ENCODE measurements at regions not wholly inside any gene's neighbourhood (a gene's known extent, or its start where the extent isn't known, plus 50 kb on each side); places are given as distances from the start of the nearest gene placed in this dataset.
"Not testable (repeated sequence)": the region's sequence is repeated elsewhere in the genome, so short reads cannot be mapped to it uniquely, and the experiment has no call there.

DNA sequence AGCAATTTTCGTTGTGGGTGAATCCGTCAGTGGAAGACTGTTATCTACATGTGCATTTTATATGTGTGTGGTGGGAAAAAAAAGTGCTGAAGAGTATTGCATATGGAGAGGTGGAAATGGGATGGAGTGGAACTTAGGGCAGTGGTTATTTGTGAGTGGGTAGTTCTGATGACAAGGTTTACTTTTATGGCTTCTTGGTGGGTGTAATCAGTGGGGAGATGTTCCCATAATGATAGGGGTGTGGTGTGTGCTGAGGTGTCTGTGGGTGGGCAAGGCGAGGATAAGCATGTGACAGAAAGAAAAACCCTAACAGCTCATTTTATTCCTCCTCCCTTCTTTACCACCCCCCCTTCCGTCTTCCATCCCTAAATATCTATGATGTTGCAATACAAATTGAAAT lies 288.1 kb downstream of the NUF2 start:
- H3K4me3 ChIP-seq (ENCODE audit: low read length) = no peak overlapping the region
- no peak for DNase-seq (ENCODE audit: low read depth)
- TF ChIP-seq, protein P1, sequence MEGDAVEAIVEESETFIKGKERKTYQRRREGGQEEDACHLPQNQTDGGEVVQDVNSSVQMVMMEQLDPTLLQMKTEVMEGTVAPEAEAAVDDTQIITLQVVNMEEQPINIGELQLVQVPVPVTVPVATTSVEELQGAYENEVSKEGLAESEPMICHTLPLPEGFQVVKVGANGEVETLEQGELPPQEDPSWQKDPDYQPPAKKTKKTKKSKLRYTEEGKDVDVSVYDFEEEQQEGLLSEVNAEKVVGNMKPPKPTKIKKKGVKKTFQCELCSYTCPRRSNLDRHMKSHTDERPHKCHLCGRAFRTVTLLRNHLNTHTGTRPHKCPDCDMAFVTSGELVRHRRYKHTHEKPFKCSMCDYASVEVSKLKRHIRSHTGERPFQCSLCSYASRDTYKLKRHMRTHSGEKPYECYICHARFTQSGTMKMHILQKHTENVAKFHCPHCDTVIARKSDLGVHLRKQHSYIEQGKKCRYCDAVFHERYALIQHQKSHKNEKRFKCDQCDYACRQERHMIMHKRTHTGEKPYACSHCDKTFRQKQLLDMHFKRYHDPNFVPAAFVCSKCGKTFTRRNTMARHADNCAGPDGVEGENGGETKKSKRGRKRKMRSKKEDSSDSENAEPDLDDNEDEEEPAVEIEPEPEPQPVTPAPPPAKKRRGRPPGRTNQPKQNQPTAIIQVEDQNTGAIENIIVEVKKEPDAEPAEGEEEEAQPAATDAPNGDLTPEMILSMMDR (IDR thresholded peaks at IDR 0.05; ENCODE audit: insufficient read depth, low read depth, low read length, missing control alignments) = no peak

DNA sequence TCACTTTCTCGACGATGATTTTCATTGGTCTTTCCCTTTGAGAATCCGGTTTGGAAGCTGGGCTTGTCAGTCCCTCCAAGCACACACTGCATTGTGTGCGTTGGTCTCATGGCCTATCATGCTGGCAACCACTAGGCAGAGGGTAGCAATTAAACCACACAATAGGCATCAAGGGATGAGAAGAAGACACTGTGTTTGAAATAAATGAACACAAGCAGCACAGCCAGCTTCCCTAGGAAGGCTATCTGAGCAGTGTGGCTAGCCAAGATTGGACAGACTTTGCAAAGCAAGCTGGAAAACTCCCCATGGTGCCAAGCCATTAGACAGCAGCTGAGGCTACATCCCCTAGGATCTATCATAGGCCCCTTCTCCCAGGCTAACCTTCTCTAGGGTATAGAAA lies 288.7 kb downstream of the NUF2 start:
- TF ChIP-seq, protein P1 (IDR thresholded peaks at IDR 0.05; ENCODE audit: insufficient read depth, low read depth, low read length, missing control alignments) = no peak
- no peak overlapping the region for H3K4me3 ChIP-seq (ENCODE audit: low read length)
- no peak for DNase-seq (ENCODE audit: low read depth)

DNA sequence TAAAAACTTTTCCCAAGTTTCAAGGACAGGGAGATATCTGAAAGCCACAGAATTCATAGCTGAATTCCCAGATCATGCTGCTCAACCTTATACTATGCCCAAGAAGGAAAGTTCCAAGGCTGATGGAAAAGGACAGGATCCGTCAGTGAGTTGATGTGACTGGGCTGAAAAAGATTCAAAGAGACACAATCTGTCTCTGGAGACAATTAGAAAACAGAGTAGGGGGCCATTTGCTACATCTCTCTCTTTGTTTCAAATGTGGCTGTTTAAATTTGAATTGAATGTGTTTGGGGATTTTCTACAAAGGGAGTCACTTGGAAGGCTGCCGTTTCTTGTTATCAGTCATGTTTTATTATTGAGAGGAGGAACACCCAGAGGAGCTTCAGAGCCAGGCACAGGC lies 292.6 kb downstream of the NUF2 start:
- no peak overlapping the region for H3K4me3 ChIP-seq (ENCODE audit: low read length)
- TF ChIP-seq, protein P1 (IDR thresholded peaks at IDR 0.05; ENCODE audit: insufficient read depth, low read depth, low read length, missing control alignments) = no peak
- DNase-seq (ENCODE audit: low read depth) = no peak

DNA sequence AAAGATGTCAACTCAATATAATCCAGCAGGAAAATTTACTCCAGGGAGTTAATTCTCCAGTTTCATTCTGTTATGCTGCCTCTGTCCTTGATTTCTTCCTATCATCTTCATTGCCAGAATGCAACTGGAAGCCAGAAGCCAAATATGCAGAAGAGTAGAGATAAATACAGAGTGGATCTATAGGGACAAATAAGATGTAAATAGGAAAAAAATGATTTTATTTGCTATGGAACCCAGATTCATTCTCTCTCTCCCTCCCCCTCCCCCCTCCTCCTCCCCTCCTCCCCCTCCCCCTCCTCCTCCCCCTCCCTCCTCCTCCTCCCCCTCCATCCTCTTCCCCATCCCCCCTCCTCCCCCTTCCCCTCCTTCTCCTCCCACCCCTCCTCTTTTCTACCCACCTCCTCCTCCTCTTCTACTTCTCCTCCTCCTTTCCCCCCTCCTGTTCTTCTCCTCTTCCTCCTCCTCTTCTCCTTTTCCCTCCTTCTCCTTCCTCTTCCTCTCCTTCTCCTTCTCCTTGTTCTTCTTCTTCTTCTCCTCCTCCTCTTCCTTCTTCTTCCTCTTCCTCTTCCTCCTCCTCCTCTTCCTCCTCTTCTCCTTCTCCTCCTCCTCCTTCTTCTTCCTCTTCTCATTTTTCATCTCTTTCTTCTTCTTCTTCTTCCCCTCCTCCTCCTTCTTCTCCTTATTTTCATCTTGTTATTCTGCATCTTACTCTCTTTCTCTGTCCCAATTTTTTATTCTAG lies 306.4 kb downstream of the NUF2 start:
- DNase-seq (ENCODE audit: low read depth) = no peak

DNA sequence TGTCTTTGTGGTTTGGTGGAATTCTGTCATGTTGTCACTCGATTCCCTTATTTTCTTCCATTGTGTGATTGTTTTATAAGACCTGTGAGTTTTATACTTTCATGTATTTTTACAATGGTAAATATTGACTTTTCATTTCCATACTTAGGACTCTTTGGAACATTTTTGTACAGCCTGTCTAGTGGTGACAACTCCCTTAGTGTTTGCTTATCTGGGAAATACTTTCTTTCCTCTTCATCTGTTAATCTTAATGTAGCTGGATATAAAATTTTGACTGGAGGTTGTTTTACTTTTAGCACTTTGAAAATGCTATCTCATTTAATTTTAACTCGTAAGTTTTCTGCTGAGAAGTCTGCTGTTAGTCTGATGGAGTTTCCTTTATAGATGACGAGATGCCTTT lies 310.5 kb downstream of the NUF2 start:
- TF ChIP-seq, protein P1 (IDR thresholded peaks at IDR 0.05; ENCODE audit: insufficient read depth, low read depth, low read length, missing control alignments) = no peak
- DNase-seq (ENCODE audit: low read depth) = no peak
- no peak overlapping the region for H3K4me3 ChIP-seq (ENCODE audit: low read length)

More for the DNA sequence above, 306.4 kb downstream of the NUF2 start:
- no peak overlapping the region for H3K4me3 ChIP-seq (ENCODE audit: low read length)
- TF ChIP-seq, protein P1 (IDR thresholded peaks at IDR 0.05; ENCODE audit: insufficient read depth, low read depth, low read length, missing control alignments) = no peak

DNA sequence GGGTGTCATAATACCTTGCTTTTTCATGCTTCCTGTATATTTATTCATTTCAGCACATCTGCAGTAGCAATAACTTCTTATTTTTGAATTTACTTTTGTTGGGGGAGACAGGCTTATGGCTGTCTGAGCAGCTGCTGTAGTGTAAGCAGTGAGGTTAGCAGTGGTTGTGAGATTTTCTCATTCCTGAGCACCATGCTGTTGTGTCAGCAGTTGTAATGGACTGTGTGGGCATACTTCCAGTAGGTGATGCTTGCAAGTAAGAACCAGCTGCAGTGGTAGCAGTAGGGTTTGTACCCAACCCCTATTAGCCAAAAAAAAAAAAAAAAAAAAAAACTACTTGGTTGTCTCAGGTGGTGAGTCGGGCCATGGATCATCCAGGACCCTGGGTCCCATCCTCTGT lies 311.6 kb downstream of the NUF2 start:
- no peak overlapping the region for H3K4me3 ChIP-seq (ENCODE audit: low read length)
- no peak for DNase-seq (ENCODE audit: low read depth)
- TF ChIP-seq, protein P1 (IDR thresholded peaks at IDR 0.05; ENCODE audit: insufficient read depth, low read depth, low read length, missing control alignments) = no peak

DNA sequence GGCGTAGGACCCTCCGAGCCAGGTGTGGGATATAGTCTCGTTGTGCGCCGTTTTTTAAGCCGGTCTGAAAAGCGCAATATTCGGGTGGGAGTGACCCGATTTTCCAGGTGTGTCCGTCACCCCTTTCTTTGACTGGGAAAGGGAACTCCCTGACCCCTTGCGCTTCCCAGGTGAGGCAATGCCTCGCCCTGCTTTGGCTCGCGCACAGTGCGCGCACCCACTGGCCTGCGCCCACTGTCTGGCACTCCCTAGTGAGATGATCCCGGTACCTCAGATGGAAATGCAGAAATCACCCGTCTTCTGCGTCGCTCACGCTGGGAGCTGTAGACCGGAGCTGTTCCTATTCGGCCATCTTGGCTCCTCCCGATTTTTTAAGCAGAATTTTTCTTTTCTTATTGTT lies 323.9 kb downstream of the NUF2 start:
- not testable (repeated sequence) for H3K4me3 ChIP-seq (ENCODE audit: low read length); DNase-seq (ENCODE audit: low read depth)

Measured in epithelial cell of esophagus (primary cell).